SK-N-SH treated with all-trans-retinoic acid at 6 μM for 48 hours (cell line): ENCODE measurements at regions not wholly inside any gene's neighbourhood (a gene's known extent, or its start where the extent isn't known, plus 50 kb on each side); places are given as distances from the start of the nearest gene placed in this dataset.

Experiments used
- ATAC-seq: fragments of 200-7000 bp; cut with Tn5 transposase; 3 replicates; pipeline ENCODE4 v1.9.1; 2020; ENCODE audit warnings: mild to moderate bottlenecking, moderate library complexity
- ARNTL ChIP-seq: fragments of 450-650 bp; formaldehyde crosslinking; IDR thresholded peaks from 2 replicates; pipeline ENCODE4 v1.5.0; 2020; ENCODE audit warnings: low read depth, mild to moderate bottlenecking, moderate library complexity, borderline replicate concordance
- BACH2 ChIP-seq: fragments of 250-450 bp; sonication (Bioruptor Pico); IDR thresholded peaks from 2 replicates; pipeline ENCODE4 v1.9.0; 2021; ENCODE audit warnings: mild to moderate bottlenecking, borderline replicate concordance
- CSRNP3 ChIP-seq: fragments of 250-450 bp; sonication (Bioruptor Pico); IDR thresholded peaks from 2 replicates; pipeline ENCODE4 v1.5.1; 2021; ENCODE audit warnings: mild to moderate bottlenecking, moderate library complexity
- ESRRG ChIP-seq: fragments of 250-450 bp; sonication (Bioruptor Pico); IDR thresholded peaks from 2 replicates; pipeline ENCODE4 v1.6.1; 2021; ENCODE audit warnings: mild to moderate bottlenecking
- GLIS3 ChIP-seq: fragments of 250-450 bp; sonication (Bioruptor Pico); IDR thresholded peaks from 2 replicates; pipeline ENCODE4 v1.5.0; 2020; ENCODE audit warnings: mild to moderate bottlenecking, moderate library complexity
- ISL1 ChIP-seq: fragments of 250-450 bp; sonication (Bioruptor Pico); IDR thresholded peaks from 2 replicates; pipeline ENCODE4 v2.1.2; 2022; ENCODE audit warnings: mild to moderate bottlenecking, moderate library complexity
- OSR1 ChIP-seq: fragments of 250-450 bp; sonication (Bioruptor Pico); IDR thresholded peaks from 2 replicates; pipeline ENCODE4 v1.8.0; 2022; ENCODE audit warnings: moderate library complexity, mild to moderate bottlenecking, inconsistent platforms
- RARB ChIP-seq: fragments of 250-450 bp; sonication (Bioruptor Pico); IDR thresholded peaks from 2 replicates; pipeline ENCODE4 v1.8.0; 2021; ENCODE audit warnings: mild to moderate bottlenecking, moderate library complexity
- SNAI2 ChIP-seq: fragments of 250-450 bp; sonication (Bioruptor Pico); IDR thresholded peaks from 2 replicates; pipeline ENCODE4 v1.5.0; 2020; ENCODE audit warnings: mild to moderate bottlenecking, moderate library complexity
- TCF4 ChIP-seq: fragments of 250-450 bp; sonication (Bioruptor Pico); IDR thresholded peaks from 2 replicates; pipeline ENCODE4 v1.8.0; 2021; ENCODE audit warnings: mild to moderate bottlenecking, moderate library complexity, borderline replicate concordance
- TOX ChIP-seq: fragments of 250-450 bp; sonication (Bioruptor Pico); IDR thresholded peaks from 2 replicates; pipeline ENCODE4 v1.8.0; 2021; ENCODE audit warnings: mild to moderate bottlenecking, moderate library complexity, borderline replicate concordance
- TSHZ2 ChIP-seq: fragments of 250-450 bp; sonication (Bioruptor Pico); IDR thresholded peaks from 2 replicates; pipeline ENCODE4 v1.5.0; 2020; ENCODE audit warnings: mild to moderate bottlenecking, moderate library complexity
- ZC3H10 ChIP-seq: fragments of 250-450 bp; sonication (Bioruptor Pico); IDR thresholded peaks from 2 replicates; pipeline ENCODE4 v1.5.1; 2021; ENCODE audit warnings: mild to moderate bottlenecking, moderate library complexity
- ZFP30 ChIP-seq: fragments of 450-650 bp; formaldehyde crosslinking; IDR thresholded peaks from 2 replicates; pipeline ENCODE4 v1.5.0; 2022; ENCODE audit warnings: mild to moderate bottlenecking, moderate library complexity
- ZNF565 ChIP-seq: fragments of 450-650 bp; formaldehyde crosslinking; conservative IDR thresholded peaks from 2 replicates; pipeline ENCODE4 v1.5.0; 2020; ENCODE audit warnings: low read depth, mild to moderate bottlenecking, moderate library complexity
- ZNF70 ChIP-seq: fragments of 450-650 bp; formaldehyde crosslinking; IDR thresholded peaks from 2 replicates; pipeline ENCODE4 v1.5.0; 2020; ENCODE audit warnings: mild to moderate bottlenecking, moderate library complexity
- ZNF8 ChIP-seq: fragments of 450-650 bp; formaldehyde crosslinking; IDR thresholded peaks from 2 replicates; pipeline ENCODE4 v1.5.0; 2020; ENCODE audit warnings: mild to moderate bottlenecking, moderate library complexity
- TF ChIP-seq, protein P1 (sequence below): fragments of 250-450 bp; sonication (Bioruptor Pico); IDR thresholded peaks from 2 replicates; pipeline ENCODE4 v1.5.1; 2020; ENCODE audit warnings: low read depth, mild to moderate bottlenecking, moderate library complexity
- TF ChIP-seq, protein P2 (sequence below): fragments of 250-450 bp; sonication (Bioruptor Pico); IDR thresholded peaks from 2 replicates; pipeline ENCODE4 v1.8.0; 2021; ENCODE audit warnings: low read depth, mild to moderate bottlenecking, moderate library complexity, borderline replicate concordance
- TF ChIP-seq, protein P3 (sequence below): fragments of 250-450 bp; sonication (Bioruptor Pico); IDR thresholded peaks from 2 replicates; pipeline ENCODE4 v1.8.0; 2020; ENCODE audit warnings: mild to moderate bottlenecking, moderate library complexity, borderline replicate concordance

- TF ChIP-seq, protein P1, sequence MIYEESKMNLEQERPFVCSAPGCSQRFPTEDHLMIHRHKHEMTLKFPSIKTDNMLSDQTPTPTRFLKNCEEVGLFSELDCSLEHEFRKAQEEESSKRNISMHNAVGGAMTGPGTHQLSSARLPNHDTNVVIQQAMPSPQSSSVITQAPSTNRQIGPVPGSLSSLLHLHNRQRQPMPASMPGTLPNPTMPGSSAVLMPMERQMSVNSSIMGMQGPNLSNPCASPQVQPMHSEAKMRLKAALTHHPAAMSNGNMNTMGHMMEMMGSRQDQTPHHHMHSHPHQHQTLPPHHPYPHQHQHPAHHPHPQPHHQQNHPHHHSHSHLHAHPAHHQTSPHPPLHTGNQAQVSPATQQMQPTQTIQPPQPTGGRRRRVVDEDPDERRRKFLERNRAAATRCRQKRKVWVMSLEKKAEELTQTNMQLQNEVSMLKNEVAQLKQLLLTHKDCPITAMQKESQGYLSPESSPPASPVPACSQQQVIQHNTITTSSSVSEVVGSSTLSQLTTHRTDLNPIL (CRISPR knock-in tag) = no peak
Measured at GRCh38 chr16:79355600-79356358, 244.8 kb downstream of the MAF start (continued).

DNA sequence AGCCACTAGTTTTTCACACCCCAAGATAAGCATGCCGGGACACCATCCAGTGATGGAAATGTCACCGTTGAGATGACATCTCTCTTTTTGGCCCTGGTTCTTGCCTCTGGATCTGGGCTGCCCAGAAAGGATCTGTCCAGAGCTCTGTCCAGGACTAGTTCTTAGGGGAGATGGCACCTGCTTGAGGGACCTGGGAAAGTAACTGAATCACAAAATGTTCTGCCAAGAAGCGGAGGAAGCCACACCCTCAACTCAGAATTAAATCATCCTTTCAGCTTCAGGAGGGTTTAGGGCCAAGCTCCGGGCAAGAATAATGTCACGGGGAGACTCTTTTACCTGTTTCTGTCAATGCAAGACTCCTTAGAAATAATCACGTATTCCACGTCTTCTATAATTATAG, 248.6 kb downstream of the MAF start:
- ATAC-seq = no peak
- no peak for TF ChIP-seq ZFP30
- no peak for TF ChIP-seq SNAI2 (CRISPR knock-in tag)
- TF ChIP-seq, all 23 proteins: peak for 0

DNA sequence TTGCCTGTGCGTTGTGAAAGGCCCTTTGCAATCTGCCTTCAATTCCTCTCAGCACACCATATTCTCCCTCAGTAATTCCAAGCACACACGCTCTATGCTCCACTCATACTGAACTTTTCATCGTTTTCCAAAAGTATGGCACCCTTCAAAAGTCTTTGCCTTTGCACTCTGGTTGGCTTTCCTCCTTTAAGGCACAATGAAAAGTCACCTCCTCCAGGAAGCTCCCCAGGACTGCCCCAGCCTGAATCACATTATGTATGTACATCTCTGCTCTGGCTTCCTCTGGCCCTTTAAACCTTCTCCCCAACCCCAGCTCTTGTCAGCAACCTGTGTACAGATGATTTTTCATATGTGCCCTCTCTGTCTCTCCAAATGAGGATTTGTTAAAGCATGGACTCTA, 250.7 kb downstream of the MAF start:
- TF ChIP-seq ZC3H10 (CRISPR knock-in tag) = no peak
- TF ChIP-seq BACH2 = no peak
- TF ChIP-seq, protein P2, sequence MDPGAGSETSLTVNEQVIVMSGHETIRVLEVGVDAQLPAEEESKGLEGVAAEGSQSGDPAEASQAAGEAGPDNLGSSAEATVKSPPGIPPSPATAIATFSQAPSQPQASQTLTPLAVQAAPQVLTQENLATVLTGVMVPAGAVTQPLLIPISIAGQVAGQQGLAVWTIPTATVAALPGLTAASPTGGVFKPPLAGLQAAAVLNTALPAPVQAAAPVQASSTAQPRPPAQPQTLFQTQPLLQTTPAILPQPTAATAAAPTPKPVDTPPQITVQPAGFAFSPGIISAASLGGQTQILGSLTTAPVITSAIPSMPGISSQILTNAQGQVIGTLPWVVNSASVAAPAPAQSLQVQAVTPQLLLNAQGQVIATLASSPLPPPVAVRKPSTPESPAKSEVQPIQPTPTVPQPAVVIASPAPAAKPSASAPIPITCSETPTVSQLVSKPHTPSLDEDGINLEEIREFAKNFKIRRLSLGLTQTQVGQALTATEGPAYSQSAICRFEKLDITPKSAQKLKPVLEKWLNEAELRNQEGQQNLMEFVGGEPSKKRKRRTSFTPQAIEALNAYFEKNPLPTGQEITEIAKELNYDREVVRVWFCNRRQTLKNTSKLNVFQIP = no peak
- TF ChIP-seq OSR1 (CRISPR knock-in tag) = no peak
- TF ChIP-seq GLIS3 (CRISPR knock-in tag) = no peak
- TF ChIP-seq ZNF565 = no peak
- TF ChIP-seq TCF4 (CRISPR knock-in tag) = no peak
- TF ChIP-seq TSHZ2 (CRISPR knock-in tag) = no peak
- no peak for TF ChIP-seq CSRNP3 (CRISPR knock-in tag)
- TF ChIP-seq ZFP30 = no peak
- TF ChIP-seq, protein P3, sequence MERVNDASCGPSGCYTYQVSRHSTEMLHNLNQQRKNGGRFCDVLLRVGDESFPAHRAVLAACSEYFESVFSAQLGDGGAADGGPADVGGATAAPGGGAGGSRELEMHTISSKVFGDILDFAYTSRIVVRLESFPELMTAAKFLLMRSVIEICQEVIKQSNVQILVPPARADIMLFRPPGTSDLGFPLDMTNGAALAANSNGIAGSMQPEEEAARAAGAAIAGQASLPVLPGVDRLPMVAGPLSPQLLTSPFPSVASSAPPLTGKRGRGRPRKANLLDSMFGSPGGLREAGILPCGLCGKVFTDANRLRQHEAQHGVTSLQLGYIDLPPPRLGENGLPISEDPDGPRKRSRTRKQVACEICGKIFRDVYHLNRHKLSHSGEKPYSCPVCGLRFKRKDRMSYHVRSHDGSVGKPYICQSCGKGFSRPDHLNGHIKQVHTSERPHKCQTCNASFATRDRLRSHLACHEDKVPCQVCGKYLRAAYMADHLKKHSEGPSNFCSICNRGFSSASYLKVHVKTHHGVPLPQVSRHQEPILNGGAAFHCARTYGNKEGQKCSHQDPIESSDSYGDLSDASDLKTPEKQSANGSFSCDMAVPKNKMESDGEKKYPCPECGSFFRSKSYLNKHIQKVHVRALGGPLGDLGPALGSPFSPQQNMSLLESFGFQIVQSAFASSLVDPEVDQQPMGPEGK (CRISPR knock-in tag) = no peak
- no peak for TF ChIP-seq ZNF70 (CRISPR knock-in tag)
- no peak for TF ChIP-seq TOX
- no peak for TF ChIP-seq RARB (CRISPR knock-in tag)
- TF ChIP-seq ARNTL (CRISPR knock-in tag) = no peak
- no peak for ATAC-seq

GRCh38 chr16:79348521-79349306, 251.8 kb downstream of the MAF start:
- ATAC-seq = no peak
- TF ChIP-seq ISL1 (CRISPR knock-in tag) (no peak), ESRRG (CRISPR knock-in tag) (no peak), CSRNP3 (CRISPR knock-in tag) (no peak), ZFP30 (no peak), ZNF70 (CRISPR knock-in tag) (no peak), ZNF8 (no peak), GLIS3 (CRISPR knock-in tag) (no peak)
- TF ChIP-seq, protein P3 (CRISPR knock-in tag) = no peak
